MCF 10A (cell line): ENCODE measurements at regions not wholly inside any gene's neighbourhood (a gene's known extent, or its start where the extent isn't known, plus 50 kb on each side); places are given as distances from the start of the nearest gene placed in this dataset.

Experiments
- BruUV-seq: library from RNA; stranded (reverse); fragments of 400-500 nt; replicated peaks from 2 replicates; lab custom pipeline; 2021; lab: Mats Ljungman, UMichigan
- CTCF ChIA-PET: fragments of 300-600 bp; sonication (Branson Sonifier 250); formaldehyde crosslinking; extraction: SDS; loops from one replicate; lab custom pipeline; 2021; ENCODE audit warnings: antibody characterized with exemption, inconsistent platforms; lab: Yijun Ruan, JAX
- POLR2A ChIA-PET: fragments of 300-600, 350-650 bp; sonication (Branson Sonifier 250); formaldehyde crosslinking; extraction: SDS; loops from one replicate; lab custom pipeline; 2020; ENCODE audit warnings: antibody characterized with exemption, inconsistent platforms; lab: Yijun Ruan, JAX
- DNase-seq: peaks from one replicate; pipeline ENCODE4 v3.0.0-alpha.2; 2018; ENCODE audit not compliant: unreplicated experiment
- H3K27ac Mint-ChIP-seq: one replicate; pipeline ENCODE4 v1.8.0; 2022; ENCODE audit warnings: mild to moderate bottlenecking, low read depth, mixed read lengths; ENCODE audit not compliant: unreplicated experiment
- H3K27me3 Mint-ChIP-seq: one replicate; pipeline ENCODE4 v1.8.0; 2022; ENCODE audit warnings: mixed read lengths; ENCODE audit not compliant: insufficient read depth, unreplicated experiment
- H3K36me3 Mint-ChIP-seq: one replicate; pipeline ENCODE4 v1.8.0; 2022; ENCODE audit warnings: mild to moderate bottlenecking, moderate library complexity, mixed read lengths; ENCODE audit not compliant: insufficient read depth, unreplicated experiment
- H3K4me1 Mint-ChIP-seq: one replicate; pipeline ENCODE4 v1.8.0; 2022; ENCODE audit warnings: mixed read lengths; ENCODE audit not compliant: insufficient read depth, unreplicated experiment
- H3K4me3 Mint-ChIP-seq: one replicate; pipeline ENCODE4 v1.8.0; 2022; ENCODE audit warnings: mild to moderate bottlenecking, moderate library complexity, mixed read lengths; ENCODE audit not compliant: unreplicated experiment
- H3K9me3 Mint-ChIP-seq: one replicate; pipeline ENCODE4 v1.8.0; 2022; ENCODE audit warnings: mixed read lengths; ENCODE audit not compliant: unreplicated experiment
- intact Hi-C: fragments of 100-400 bp; cut with micrococcal nuclease; formaldehyde crosslinking; loops from 2 replicates; pipeline ENCODE4 v1.14.1; 2022
- TF ChIP-seq, protein P1 (sequence below): fragments of 200-600 bp; IDR thresholded peaks from one replicate; pipeline ENCODE4 v1.8.0; 2022; ENCODE audit warnings: antibody characterized with exemption, mild to moderate bottlenecking; ENCODE audit not compliant: unreplicated experiment

DNA sequence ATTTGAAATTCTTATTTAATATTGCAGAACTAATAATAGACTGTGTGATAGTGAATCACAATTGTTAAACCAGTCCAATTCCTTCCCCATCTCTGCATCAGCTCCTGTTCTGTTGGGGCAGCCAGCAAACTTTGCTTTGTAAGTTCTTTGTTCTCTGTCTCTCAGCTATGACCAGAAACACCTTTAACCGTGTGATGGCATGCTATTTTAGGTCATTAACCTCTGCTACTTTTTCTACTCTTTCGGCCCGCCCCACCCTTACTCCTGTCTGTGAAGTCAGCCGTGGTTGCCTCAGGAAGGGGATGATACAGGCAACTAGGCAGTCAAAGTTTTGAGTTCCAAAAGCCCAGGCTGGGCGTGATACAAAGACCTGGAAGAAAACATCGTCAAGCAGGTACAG lies 51.3 kb upstream of the EGFL6 start:
- H3K4me1 Mint-ChIP-seq: no peaks in the 10 kb centered on the region
- peaks cover 60% of the 10 kb centered on the region for H3K27me3 Mint-ChIP-seq
- ChIA-PET POLR2A (no interaction called here), CTCF (interaction anchor here (0.5 to 2.2 kb wide), 6 partner anchors 11 to 357 kb away, joined by 3 to 13 read pairs (median 4); no protein-coding TSS in a partner anchor)
- H3K36me3 Mint-ChIP-seq: no peaks in the 10 kb centered on the region
- BruUV-seq: no TSS peak
- no peak overlapping the region for H3K27ac Mint-ChIP-seq
- no peak overlapping the region for H3K4me3 Mint-ChIP-seq
- H3K9me3 Mint-ChIP-seq: no peaks in the 10 kb centered on the region
- intact Hi-C loops: no loop called here
- TF ChIP-seq, protein P1, sequence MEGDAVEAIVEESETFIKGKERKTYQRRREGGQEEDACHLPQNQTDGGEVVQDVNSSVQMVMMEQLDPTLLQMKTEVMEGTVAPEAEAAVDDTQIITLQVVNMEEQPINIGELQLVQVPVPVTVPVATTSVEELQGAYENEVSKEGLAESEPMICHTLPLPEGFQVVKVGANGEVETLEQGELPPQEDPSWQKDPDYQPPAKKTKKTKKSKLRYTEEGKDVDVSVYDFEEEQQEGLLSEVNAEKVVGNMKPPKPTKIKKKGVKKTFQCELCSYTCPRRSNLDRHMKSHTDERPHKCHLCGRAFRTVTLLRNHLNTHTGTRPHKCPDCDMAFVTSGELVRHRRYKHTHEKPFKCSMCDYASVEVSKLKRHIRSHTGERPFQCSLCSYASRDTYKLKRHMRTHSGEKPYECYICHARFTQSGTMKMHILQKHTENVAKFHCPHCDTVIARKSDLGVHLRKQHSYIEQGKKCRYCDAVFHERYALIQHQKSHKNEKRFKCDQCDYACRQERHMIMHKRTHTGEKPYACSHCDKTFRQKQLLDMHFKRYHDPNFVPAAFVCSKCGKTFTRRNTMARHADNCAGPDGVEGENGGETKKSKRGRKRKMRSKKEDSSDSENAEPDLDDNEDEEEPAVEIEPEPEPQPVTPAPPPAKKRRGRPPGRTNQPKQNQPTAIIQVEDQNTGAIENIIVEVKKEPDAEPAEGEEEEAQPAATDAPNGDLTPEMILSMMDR: no peak
- DNase-seq: no peak

DNA sequence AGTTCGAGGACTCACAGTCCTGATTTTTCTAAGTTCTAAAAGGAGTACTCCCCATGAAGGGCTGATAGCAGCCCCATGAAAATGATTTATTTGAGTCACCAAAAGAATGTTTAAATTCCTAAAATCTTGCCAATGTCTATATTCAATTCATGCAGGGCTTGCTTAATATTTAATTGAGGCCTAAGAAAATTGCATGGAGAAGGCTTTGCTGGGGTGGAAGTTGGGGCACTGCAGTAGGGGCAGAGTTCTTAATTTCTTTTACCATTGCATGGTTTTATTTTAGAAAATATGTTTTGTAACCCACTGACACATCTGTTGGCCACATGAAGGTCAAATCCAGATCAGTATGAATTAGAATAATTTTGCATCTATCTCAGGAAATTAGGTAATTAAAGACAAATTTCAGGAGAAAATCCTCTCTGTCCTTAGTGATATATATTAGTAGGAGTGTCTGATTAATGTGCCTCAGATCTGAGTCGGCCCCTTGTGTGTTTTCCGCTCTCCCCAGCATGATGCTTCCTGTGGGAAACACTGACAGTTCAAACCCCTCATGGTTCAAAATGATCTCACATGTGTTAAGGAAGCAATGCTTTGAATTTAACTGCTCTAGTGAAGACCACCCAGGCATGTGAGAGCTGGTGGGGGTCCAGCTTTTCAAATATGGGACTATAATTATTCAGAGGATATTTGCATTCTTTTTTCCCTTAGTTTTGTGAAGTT lies 54.0 kb upstream of the EGFL6 start:
- CTCF ChIA-PET: interaction anchor here (2.1 to 2.4 kb wide), 2 partner anchors 8 to 130 kb away, joined by 9 to 13 read pairs; no protein-coding TSS in a partner anchor

DNA sequence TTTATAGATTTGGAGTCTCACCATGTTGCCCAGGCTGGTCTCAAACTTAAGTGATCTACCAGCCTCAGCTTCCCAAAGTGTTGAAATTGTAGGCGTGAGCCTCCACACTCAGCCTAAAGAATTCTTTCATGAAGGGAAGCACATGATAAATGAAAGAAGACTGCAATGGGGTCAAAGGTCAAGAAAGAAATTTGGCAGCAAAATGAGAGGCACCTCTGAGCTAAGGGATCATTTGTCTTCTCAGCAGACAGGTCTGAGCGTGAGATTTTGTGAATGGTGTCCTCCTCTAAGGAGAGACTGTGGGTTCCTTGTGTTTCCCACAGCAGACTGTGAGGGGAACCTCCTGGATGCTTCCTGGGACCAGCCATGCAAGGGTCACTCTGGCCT lies 57.5 kb upstream of the EGFL6 start:
- no peaks in the 10 kb centered on the region for H3K36me3 Mint-ChIP-seq
- no peak for DNase-seq
- ChIA-PET POLR2A (interaction anchor here (0.6 to 1.6 kb wide), 3 partner anchors 42 to 638 kb away, joined by 3 read pairs; partner anchors contain the start of genes OFD1 and TRAPPC2), CTCF (interaction anchor here (7.0 kb wide), 1 partner anchor 133 kb away, joined by 185 read pairs; no protein-coding TSS in a partner anchor)
- intact Hi-C loops: no loop called here
- H3K4me3 Mint-ChIP-seq: no peak overlapping the region
- TF ChIP-seq, protein P1: no peak
- H3K27ac Mint-ChIP-seq: no peak overlapping the region
- no TSS peak for BruUV-seq
- H3K27me3 Mint-ChIP-seq: peaks cover 18% of the 10 kb centered on the region
- H3K4me1 Mint-ChIP-seq: no peaks in the 10 kb centered on the region
- no peaks in the 10 kb centered on the region for H3K9me3 Mint-ChIP-seq

More for the DNA sequence above, 54.0 kb upstream of the EGFL6 start:
- TF ChIP-seq, protein P1: no peak
- no peaks in the 10 kb centered on the region for H3K9me3 Mint-ChIP-seq
- intact Hi-C loops: no loop called here
- no peak overlapping the region for H3K4me3 Mint-ChIP-seq
- H3K27me3 Mint-ChIP-seq: peaks cover 53% of the 10 kb centered on the region
- H3K27ac Mint-ChIP-seq: no peak overlapping the region
- BruUV-seq: no TSS peak
- DNase-seq: no peak
- H3K36me3 Mint-ChIP-seq: no peaks in the 10 kb centered on the region
- no peaks in the 10 kb centered on the region for H3K4me1 Mint-ChIP-seq
- POLR2A ChIA-PET: no interaction called here

DNA sequence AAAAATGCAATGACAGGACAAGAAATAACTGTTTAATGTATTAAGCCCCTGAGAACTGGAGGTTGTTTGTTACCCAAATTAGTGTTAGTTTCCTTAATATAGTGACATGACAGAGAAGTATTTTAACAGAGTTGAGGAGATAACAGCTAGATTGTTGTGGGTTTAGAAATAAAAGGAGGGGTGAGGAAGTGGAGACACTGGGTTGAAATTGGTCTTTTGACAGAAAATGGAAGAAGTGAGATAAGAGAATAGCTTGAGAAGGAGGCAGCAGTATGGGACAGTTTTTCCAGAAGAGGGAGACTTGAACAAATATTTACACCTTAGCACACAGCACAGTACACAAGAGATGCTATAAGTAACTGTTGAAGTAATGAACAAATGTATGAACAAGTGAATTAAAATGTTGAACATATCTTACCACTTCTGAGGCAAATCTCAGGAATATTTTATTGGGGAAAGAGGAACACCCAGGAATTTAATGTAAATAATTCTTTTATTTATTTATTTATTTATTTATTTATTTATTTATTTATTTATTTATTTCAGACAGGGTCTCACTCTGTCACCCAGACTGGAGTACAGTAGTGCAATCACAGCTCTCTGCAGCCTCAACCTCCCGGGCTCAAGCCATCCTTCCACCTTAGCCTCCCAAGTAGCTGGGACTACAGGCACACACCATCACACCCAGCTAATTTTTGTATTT lies 58.0 kb upstream of the EGFL6 start:
- Mint-ChIP-seq H3K4me3 (no peak overlapping the region), H3K9me3 (no peaks in the 10 kb centered on the region), H3K36me3 (no peaks in the 10 kb centered on the region), H3K4me1 (no peaks in the 10 kb centered on the region), H3K27ac (no peak overlapping the region), H3K27me3 (peaks cover 13% of the 10 kb centered on the region)
- BruUV-seq: no TSS peak
- POLR2A ChIA-PET: interaction anchor here (0.6 to 1.6 kb wide), 3 partner anchors 12 to 223 kb away, joined by 3 to 4 read pairs (median 3); partner anchors contain the start of genes OFD1 and TRAPPC2
- no peak for DNase-seq
- TF ChIP-seq, protein P1: no peak
- CTCF ChIA-PET: interaction anchor here (0.6 to 7.0 kb wide), 5 partner anchors 20 to 566 kb away, joined by 3 to 185 read pairs (median 4); no protein-coding TSS in a partner anchor
- intact Hi-C loops: no loop called here
